Hepatocyte (in vitro differentiated cells): ENCODE measurements at regions not wholly inside any gene's neighbourhood (a gene's known extent, or its start where the extent isn't known, plus 50 kb on each side); places are given as distances from the start of the nearest gene placed in this dataset.

Experiments used
- DNase-seq: peaks from one replicate; pipeline ENCODE4 v3.0.0-alpha.2; 2016; ENCODE audit warnings: low spot score
- H2AFZ ChIP-seq: fragments of 200-600 bp; sonication (generic); 2 replicates; pipeline ENCODE4 v1.6.0; 2016; ENCODE audit warnings: antibody characterized with exemption, mild to moderate bottlenecking
- H3K27ac ChIP-seq: fragments of 200-600 bp; sonication (generic); 2 replicates; pipeline ENCODE4 v1.5.1; 2016; ENCODE audit warnings: mild to moderate bottlenecking
- H3K27me3 ChIP-seq: fragments of 200-600 bp; sonication (generic); 2 replicates; pipeline ENCODE4 v1.6.1; 2016
- H3K36me3 ChIP-seq: fragments of 200-600 bp; sonication (generic); replicated peaks from 2 replicates; pipeline ENCODE4 v1.5.1; 2016; ENCODE audit warnings: low read depth; ENCODE audit not compliant: insufficient read depth
- H3K4me1 ChIP-seq: fragments of 200-600 bp; sonication (generic); 2 replicates; pipeline ENCODE4 v1.5.1; 2016; ENCODE audit warnings: mild to moderate bottlenecking, moderate library complexity; ENCODE audit not compliant: insufficient read depth
- H3K4me2 ChIP-seq: fragments of 200-600 bp; sonication (generic); 2 replicates; pipeline ENCODE4 v1.6.0; 2016
- H3K4me3 ChIP-seq: fragments of 200-600 bp; sonication (generic); 2 replicates; pipeline ENCODE4 v1.5.1; 2016; ENCODE audit warnings: mild to moderate bottlenecking
- H3K79me2 ChIP-seq: fragments of 200-600 bp; sonication (generic); 2 replicates; pipeline ENCODE4 v1.6.0; 2017; ENCODE audit warnings: mild to moderate bottlenecking
- H3K9me2 ChIP-seq: fragments of 200-600 bp; sonication (generic); replicated peaks from 2 replicates; pipeline ENCODE4 v1.6.0; 2017; ENCODE audit warnings: mild to moderate bottlenecking; ENCODE audit not compliant: insufficient read depth
- H3K9me3 ChIP-seq: fragments of 200-600 bp; sonication (generic); 2 replicates; pipeline ENCODE4 v1.5.1; 2016; ENCODE audit warnings: low read depth, mild to moderate bottlenecking
- H4K20me1 ChIP-seq: fragments of 200-600 bp; sonication (generic); 2 replicates; pipeline ENCODE4 v1.6.0; 2016; ENCODE audit warnings: mild to moderate bottlenecking; ENCODE audit not compliant: insufficient read depth, poor library complexity, severe bottlenecking
- CTCF ChIP-seq: fragments of 200-600 bp; sonication (generic); IDR thresholded peaks from 2 replicates; pipeline ENCODE4 v1.5.1; 2016; ENCODE audit warnings: antibody characterized with exemption, mild to moderate bottlenecking; ENCODE audit not compliant: poor library complexity
- EZH2 ChIP-seq: fragments of 200-600 bp; sonication (generic); IDR thresholded peaks from 2 replicates; pipeline ENCODE4 v1.6.1; 2016; ENCODE audit warnings: antibody characterized with exemption, mild to moderate bottlenecking, borderline replicate concordance
- EZH2phosphoT487 ChIP-seq: fragments of 200-600 bp; sonication (generic); IDR thresholded peaks from one replicate; pipeline ENCODE4 v1.6.1; 2018; ENCODE audit warnings: antibody characterized with exemption, mild to moderate bottlenecking, low read depth, moderate library complexity; ENCODE audit not compliant: unreplicated experiment, severe bottlenecking
- WGBS: methylation state at CpG from one replicate; pipeline ENCODE4 v1.1.6; 2016; ENCODE audit warnings: low lambda C conversion rate; ENCODE audit errors: missing lambda C conversion rate; 5-methylcytosine and 5-hydroxymethylcytosine counted together

DNA sequence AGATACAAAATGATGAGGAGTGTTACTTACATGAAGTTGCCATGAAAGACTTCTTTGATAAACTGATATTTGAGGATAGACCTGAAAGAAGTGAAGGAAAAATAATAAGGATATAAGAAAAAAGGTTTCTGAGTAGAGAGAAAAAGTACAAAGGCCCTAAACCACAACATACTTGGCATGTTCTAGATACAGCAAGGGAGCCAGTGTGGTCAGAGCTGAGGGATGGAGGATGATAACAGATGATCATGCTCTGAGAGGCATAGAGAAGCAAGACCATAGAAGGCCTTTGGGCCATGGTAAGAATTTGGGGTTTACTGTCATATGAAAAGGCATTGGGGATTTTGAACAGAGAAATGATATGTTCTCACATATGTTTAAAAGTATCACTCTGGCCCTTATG is 424.1 kb upstream of the CHST9 start:
- Histone ChIP-seq H3K36me3 (no peaks in the 10 kb centered on the region), H3K27ac (no peak overlapping the region), H3K9me3 (no peaks in the 10 kb centered on the region), H3K4me2 (no peak overlapping the region), H3K79me2 (no peaks in the 10 kb centered on the region), H3K27me3 (no peaks in the 10 kb centered on the region), H3K4me3 (no peak overlapping the region), H4K20me1 (no peaks in the 10 kb centered on the region), H2AFZ (no peak overlapping the region), H3K4me1 (peaks cover 4% of the 10 kb centered on the region), H3K9me2 (no peaks in the 10 kb centered on the region)
- DNase-seq: no peak
- TF ChIP-seq CTCF: no peak
- TF ChIP-seq EZH2phosphoT487: no peak
- TF ChIP-seq EZH2: no peak

- Histone ChIP-seq H3K4me1 (peaks cover 4% of the 10 kb centered on the region), H3K79me2 (no peaks in the 10 kb centered on the region), H3K27me3 (no peaks in the 10 kb centered on the region), H3K9me2 (no peaks in the 10 kb centered on the region), H2AFZ (no peak overlapping the region), H3K4me3 (no peak overlapping the region), H3K36me3 (no peaks in the 10 kb centered on the region), H3K9me3 (no peaks in the 10 kb centered on the region), H4K20me1 (no peaks in the 10 kb centered on the region), H3K4me2 (no peak overlapping the region), H3K27ac (no peak overlapping the region)
- TF ChIP-seq CTCF: peak; percentile 42
- no peak for TF ChIP-seq EZH2
- no peak for TF ChIP-seq EZH2phosphoT487
- WGBS: 98% methylated on average over 3 of the region's 3 CpGs
- no peak for DNase-seq
Observed at GRCh38 chr18:27608742-27609141, 423.6 kb upstream of the CHST9 start.

GRCh38 chr18:27608174-27608573 is 423.1 kb upstream of the CHST9 start:
- H3K36me3 ChIP-seq: no peaks in the 10 kb centered on the region
- H3K4me1 ChIP-seq: peaks cover 4% of the 10 kb centered on the region
- no peaks in the 10 kb centered on the region for H3K27me3 ChIP-seq
- H3K9me3 ChIP-seq: no peaks in the 10 kb centered on the region
- 86% methylated on average over 3 of the region's 3 CpGs for WGBS
- TF ChIP-seq EZH2 (no peak), CTCF (no peak), EZH2phosphoT487 (no peak)
- H3K4me2 ChIP-seq: no peak overlapping the region
- H4K20me1 ChIP-seq: no peaks in the 10 kb centered on the region
- H3K27ac ChIP-seq: no peak overlapping the region
- no peak for DNase-seq
- no peak overlapping the region for H3K4me3 ChIP-seq
- H2AFZ ChIP-seq: no peak overlapping the region
- no peaks in the 10 kb centered on the region for H3K9me2 ChIP-seq
- no peaks in the 10 kb centered on the region for H3K79me2 ChIP-seq

- Histone ChIP-seq H3K9me2 (no peaks in the 10 kb centered on the region), H3K27ac (peak overlapping the region; percentile 20), H3K9me3 (no peaks in the 10 kb centered on the region), H3K4me2 (no peak overlapping the region), H4K20me1 (no peaks in the 10 kb centered on the region), H2AFZ (no peak overlapping the region), H3K27me3 (no peaks in the 10 kb centered on the region), H3K4me1 (peaks cover 4% of the 10 kb centered on the region), H3K4me3 (no peak overlapping the region), H3K36me3 (no peaks in the 10 kb centered on the region), H3K79me2 (no peaks in the 10 kb centered on the region)
- WGBS: 58% methylated on average over 2 of the region's 2 CpGs
- TF ChIP-seq EZH2 (no peak), CTCF (no peak), EZH2phosphoT487 (no peak)
- no peak for DNase-seq
Observed at GRCh38 chr18:27606741-27607140, 421.6 kb upstream of the CHST9 start.
